COLO668 (cell line): ENCODE measurements at regions not wholly inside any gene's neighbourhood (a gene's known extent, or its start where the extent isn't known, plus 50 kb on each side); places are given as distances from the start of the nearest gene placed in this dataset.
"Not testable (repeated sequence)": the region's sequence is repeated elsewhere in the genome, so short reads cannot be mapped to it uniquely, and the experiment has no call there.

Experiments used
- DNase-seq: peaks from one replicate; lab custom pipeline; 2025; ENCODE audit not compliant: unreplicated experiment; lab: John Stamatoyannopoulos, UW

DNA sequence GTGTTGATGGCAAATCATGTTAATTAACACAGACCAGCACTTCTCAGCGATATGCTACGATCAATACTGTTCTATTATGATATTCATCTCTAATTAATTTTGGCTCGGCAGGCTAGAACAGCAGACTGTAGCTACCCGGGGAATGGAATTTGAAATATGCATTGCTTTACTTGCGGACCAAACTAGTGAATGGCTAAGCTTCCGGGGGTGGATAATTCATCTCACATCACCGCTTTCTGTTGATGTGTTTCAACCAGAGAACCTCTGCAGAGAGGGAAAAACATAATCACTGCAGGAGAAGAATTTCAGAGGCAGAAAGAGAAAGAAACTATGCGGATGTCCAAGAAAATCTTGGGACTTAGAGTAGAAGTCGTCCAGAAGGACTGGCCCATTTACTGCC, 490.9 kb downstream of the STK39 start:
- no peak for DNase-seq

DNA sequence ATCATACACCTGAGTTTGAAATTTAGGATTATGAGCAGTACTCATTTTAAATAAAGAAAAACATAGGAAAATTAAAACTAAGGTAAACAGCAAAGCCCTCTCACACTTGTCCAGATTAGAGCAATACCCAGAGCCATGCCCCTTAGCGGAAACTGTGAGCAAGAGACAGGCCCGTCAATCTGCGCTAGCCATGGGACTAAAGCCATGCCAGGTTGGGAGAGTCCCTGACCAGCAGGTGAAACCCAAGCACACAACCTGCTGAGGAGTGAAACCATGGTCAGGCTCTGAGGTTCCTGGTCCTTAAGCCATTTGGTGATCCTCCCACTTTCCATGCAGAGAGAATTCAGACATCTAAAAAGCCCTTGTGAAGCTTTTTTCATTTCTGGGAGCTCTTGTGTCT, 494.3 kb downstream of the STK39 start:
- no peak for DNase-seq

DNA sequence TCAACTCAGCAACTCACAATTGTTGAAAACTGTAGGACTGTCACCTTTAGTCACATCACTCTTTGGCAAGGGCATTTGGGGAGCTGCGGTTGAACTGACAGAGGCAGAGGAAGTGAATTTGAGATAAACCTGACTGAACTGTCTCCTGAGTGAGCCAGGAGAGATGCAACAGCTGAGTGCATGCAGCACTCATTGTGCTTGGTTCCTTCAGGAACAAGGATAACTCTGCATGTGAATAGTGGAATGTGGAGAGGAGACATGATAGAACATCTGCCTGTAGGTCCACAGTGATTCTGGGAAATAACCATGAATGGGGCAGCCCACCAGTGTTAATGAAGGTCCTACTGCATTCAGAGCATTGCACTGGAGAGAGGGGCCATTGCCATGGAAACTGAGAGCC, 494.7 kb downstream of the STK39 start:
- no peak for DNase-seq

DNA sequence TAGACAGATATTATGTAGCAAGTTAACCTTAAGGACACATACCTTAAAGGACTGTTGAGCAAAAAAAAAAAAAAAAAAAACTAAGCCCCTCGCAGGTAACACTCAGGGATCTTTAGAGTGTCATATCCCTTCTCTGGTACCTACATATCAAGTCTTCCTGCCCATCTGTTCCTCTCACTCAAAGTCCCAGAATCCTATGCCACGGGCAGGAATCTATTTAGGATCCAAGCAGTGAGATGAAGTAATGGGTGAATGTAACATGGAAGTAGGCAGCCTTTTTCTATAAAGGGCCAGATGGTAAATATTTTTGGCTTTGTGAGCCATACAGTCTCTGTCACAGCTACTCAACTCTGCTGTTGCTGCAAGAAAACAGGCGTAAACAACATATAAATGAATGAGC, 496.7 kb downstream of the STK39 start:
- no peak for DNase-seq

DNA sequence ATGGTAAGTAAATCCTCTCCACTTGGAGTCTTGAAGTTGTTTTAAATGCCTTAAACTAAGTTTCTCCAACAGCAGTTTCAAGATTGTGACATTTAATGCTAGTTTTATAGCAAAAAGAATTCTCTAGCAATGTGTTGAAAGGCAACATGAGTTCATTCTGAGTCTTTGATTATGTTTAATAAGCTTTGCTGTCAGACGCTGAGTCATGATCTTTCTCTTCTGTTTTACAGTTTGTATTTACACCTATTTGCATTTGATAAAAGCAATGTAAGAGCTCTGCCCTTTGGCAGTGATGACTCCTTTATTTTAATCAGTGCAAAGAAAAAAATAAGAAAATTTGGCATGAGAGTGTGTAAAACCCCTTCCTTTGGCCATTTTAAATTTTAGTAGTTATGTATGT, 497.7 kb downstream of the STK39 start:
- no peak for DNase-seq

DNA sequence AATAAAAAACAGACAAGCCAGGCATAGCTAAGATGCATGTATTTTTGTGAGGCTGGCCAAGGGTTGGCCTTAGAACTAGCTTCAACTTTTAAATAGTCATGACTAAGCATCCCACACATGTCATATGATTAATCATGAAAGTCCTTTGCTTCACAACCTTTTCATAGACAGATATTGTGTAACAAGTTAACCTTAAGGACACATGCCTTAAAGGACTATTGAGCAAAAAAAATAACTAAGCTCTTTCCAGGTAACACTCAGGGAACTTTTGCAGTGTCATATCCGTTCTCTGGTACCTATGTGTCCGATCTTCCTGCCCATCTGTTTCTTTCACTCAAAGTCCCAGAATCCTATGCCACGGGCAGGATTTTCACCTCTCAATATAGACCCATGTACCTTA, 498.4 kb downstream of the STK39 start:
- no peak for DNase-seq

DNA sequence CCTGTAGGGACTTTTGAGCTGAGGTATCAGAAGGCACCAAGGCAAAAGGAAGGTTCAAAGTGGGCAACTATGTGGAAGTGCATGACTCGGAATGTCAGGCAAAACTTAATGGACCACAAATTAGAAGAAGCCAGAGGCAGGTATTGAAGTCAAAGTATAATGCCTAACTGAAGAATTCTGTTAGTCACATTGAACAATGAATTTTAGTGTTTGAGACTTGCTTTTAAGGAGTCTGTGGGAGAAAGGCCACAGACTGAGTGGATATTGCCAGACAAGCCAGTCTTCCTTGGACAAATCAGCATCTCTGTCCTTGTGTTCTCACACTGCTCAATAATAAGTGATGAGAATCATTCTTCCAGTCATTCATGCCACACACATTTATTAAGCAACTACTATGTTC, 498.9 kb downstream of the STK39 start:
- DNase-seq: no peak

DNA sequence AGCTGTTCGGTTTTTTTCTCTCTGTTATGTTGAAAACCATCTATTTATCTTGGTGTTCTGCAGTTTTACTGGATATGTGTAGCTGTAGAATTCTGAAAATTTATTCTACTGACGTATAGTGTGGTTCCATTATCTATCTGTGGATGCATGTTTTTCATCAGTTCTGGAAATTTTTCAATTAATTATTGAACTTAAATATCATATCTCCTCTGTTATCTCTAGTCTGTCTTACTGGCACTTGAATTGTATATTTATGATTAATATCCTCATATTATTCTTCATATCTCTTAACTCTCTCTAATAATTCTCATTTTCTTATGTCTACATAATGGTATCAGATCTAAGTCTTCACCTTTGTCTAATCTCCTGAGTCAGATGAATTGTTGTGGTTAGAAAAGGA, 501.7 kb downstream of the STK39 start:
- no peak for DNase-seq

DNA sequence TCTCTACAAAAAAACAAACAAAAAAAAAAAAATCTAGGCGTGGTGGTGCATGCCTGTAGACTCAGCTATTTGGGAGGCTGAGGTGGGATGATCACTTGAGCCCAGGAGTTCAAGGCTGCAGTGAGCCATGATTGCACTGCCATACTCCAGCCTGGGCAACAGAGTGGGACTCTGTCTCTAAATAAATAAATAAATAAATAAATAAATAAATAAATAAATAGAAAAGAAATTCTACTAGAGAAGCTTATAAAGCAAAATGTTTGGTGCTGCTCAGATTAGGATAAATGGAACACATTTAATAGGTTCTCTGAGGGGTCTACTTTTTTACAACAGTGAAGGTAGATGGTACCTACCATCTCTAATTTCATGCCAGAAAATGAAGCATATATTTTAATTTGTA, 507.5 kb downstream of the STK39 start:
- not testable (repeated sequence) for DNase-seq

DNA sequence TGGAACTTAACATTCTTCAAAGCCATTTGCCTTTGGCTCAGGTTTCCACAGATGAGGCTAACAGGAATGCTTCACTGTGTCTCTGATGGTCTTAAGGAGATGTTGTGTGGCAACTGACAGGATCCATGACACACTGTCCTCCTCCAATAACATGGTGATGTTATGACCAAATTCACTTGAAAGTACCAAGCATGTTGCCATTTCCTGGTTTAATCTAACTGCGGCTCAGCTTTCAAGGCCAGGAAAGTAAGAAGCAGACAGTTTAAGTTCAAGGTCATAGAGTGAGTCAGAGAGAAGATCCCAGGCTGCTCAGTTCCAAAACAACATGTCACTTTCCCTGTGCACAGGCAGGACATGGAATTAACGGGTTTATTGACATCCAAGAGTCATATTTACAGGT, 513.6 kb downstream of the STK39 start:
- DNase-seq: no peak

DNA sequence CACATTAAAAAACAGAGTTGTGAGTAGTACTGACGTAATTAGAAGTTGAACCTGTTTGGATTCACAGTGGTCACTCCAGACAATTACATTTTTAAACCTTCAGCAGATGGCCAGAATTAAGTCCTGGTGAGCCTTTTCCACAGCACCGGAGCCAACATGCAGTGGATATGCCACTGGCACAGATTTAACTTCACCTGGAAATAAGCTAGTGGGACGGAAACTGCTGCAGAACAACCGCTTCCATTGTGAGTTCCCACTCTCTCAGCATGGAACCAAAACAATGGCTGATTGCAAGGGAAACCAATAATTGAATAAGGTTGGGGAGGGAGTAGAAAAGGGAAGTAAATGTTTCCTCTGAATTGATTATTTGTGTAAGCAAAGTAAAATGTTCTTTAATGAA, 515.1 kb downstream of the STK39 start:
- no peak for DNase-seq

DNA sequence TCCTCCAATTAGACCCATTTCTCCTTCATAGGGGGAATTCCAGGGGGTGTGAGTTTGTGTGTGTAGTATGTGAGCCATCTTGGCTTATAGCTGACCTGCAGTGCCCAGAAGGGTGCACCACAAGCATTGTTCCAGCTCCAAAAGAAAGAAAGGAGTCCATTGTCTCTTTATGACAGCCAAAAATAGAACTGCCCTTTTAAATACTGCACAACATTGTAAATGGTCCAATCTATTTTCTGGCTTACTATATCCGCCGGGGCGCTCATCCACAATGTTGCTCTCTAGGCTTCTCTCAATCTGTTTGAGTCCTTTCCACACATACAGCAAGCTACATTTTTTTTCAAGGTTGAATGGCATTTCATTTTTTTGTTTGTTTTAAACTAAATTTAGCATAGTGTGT, 517.5 kb downstream of the STK39 start:
- DNase-seq: no peak

DNA sequence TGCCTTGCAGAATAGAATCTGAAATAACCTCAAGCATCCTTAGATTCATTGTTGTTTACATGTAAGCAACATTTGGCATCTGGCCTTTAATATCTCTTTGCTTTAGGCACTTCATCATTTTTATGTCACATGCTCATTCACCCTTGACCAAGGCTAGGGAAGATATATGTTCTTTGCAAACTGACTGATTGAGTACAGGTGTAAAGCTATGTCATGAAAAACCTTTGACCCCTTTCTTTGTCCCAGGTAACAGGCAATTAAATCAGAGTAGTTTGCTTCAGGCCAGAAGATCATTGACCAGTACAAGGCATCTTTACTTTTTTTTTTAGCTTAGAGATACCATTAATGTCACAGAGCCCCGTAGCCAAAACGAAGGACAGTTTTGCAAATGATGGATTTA, 520.6 kb downstream of the STK39 start:
- no peak for DNase-seq

DNA sequence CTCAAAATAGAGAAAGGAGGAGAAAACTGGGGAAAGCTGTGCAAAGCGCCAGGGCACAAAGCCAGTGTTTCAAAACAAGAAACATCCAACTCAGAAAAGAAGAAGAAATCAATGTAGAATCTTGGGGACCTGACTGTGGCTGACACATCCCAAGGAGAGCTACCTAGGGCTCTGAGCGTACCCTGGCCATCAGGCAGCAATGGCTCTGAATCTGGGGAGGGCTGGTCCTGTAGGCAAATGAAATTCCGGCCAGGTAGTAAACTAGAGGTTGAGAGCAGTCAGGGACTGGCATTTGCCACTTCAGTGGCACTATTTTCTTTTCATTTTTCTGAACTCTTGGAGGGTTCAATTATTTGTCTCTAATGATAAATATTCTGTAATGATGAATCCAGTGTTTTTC, 525.8 kb downstream of the STK39 start:
- DNase-seq: no peak

DNA sequence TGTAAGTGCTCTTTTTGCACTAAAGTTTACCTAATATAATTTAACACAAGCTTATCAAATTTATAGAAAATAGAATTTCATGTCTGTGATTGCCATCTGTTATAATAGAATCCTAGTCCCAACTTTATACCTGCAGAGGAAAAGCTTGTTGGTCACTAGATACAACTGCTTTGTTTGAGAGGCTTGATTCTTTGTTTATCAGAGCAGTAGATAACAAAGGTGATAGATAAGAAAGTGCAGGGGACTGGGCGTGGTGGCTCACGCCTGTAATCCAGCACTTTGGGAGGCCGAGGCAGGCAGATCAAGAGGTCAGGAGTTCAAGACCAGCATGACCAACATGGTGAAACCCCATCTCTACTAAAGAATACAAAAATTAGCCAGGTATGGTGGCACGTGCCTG, 528.0 kb downstream of the STK39 start:
- no peak for DNase-seq

DNA sequence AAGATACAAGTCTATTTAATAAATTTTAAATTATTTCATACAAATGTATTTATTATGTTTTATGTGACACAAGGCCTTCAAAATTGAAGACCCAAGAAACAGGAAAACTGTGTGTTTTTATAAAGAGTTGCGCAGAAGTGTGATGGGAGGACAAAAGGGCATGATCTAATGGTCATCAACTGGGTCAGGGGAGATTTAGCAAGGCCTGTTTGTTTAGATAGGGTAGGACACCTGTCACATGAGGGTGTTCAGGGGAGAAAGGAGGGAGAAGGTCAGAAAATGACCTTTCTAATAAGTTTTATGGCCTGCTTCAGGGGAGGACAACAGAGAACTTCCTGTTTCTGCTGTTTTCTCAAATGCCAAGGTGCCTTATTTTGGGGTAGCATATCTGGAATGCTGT, 528.8 kb downstream of the STK39 start:
- no peak for DNase-seq

DNA sequence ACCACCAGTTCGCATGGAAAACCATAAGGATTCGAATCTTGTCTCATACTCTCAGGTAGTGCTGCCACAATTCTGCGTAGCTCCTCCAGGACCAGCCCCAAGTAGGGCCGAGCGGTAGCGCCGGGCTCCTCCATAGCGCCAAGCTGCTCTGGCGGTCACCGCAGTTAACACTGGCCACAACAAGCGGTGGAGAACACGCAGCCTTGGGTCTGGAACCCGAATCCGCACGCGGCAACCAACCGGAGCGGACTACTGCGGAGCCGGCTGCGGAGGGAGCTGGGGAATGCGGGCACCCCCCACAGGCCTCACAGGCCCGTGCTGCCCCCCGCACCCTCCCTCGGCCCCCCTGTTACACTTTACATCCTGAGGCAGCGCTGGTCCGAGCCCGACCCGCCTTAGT, 531.5 kb downstream of the STK39 start:
- DNase-seq: no peak

DNA sequence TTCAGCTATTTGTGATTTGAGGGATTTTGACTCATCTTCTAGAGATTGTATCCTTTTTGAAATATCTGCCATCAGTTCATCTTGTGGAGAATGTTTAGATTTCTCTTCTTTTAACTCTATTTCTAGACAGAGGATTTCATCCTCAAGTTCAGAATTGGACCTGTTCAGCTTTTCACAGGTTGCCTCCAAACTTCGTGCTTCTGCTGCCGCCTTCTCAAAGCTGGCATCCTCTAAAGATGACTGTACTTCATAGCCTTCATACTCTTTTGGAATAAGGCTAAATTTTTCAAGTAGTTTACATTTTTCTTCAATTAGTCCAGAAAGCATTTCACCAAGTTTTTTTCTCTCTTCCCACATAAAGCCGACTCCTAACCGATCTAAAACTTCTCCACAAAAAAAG, 531.9 kb downstream of the STK39 start:
- not testable (repeated sequence) for DNase-seq

DNA sequence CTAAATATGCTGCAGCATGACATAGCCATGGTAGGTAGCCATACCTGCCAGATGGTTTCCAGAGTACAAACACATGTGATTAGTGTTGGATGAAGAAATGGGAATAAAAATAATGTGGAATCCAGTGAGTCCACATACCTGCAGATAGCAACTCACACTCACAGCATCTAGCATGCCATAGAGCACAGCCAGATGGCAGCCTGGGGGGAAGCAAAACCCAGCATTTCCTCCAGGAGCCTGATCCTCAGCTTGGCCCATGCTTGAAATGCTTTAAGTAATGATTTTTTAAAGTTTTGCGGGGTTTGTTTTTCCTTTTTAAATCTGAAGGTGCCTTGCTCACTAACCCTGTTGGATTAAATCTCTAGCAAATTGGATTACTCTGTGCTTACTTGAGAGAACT, 535.1 kb downstream of the STK39 start:
- DNase-seq: no peak

DNA sequence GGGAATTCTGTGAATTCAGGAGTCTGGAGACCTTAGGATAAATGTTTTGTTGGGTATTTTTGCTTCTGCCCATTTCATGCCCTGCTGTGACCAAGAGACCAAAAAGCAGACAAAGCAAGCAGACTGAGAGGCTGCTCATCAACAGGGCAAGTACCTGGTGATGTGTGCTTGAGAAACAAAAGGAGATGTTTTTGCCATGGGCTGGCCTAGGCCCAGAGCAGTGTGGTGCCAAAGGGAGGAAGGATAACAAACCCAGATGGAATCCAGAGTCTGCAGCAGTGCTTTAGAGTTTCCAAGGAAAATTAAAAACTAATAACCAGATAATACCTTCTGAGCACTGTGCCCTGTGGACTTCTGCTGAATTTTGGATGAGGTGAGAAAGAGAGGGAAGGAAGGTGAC, 538.4 kb downstream of the STK39 start:
- DNase-seq: no peak

DNA sequence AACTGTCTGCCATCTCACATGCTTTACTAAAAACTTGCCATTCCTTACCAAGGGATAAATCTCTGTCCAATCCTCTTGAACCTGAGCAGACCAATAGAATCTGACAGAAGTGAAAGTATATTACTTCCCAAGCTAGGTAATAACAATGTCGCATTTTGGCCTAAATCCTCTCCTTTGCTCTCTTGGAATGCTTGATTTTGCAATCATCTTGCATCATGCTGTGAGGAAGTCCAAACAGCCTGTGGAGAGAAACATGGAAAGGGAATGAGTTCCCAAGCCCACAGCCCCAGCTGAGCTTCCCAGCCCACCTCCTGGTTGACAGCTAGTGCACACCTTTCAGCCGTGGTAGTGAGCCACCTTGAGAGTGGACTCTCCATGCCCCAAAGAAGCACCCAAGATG, 540.6 kb downstream of the STK39 start:
- no peak for DNase-seq

DNA sequence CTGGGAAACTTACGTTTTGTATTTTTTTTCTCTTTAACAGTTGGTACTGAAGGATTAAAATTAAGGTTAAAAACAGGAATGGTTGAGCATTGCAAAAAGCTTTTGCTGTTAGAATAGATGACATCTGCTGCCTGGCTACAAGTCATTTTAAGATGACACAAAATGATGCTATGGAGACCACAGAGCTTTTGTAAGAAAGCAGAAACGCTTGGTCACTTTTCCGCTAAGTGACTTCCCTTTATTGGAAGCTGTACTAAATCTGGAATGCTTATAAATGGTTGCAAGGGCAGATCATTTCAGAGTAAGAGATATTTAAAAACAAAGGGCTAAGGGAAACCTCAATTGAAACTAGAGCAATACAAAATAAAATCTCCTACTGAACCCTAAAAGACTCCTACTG, 544.0 kb downstream of the STK39 start:
- no peak for DNase-seq

DNA sequence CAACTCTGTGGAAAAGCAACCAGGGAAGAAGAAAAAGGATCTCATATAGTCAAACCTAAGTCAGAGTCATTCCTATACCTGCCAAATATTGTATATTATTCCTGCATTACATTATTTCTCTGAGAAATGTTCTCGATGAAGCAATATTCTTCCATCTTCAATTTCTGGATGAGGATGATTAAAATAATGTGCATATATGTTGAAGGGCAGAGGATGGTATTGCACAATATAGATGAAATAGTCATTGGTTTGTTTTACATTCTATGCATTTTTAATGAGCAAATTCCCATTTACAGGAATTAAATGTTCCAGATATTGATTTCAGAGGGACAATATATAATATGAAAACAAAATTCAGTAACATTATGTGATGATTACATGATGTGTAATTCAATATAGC, 545.2 kb downstream of the STK39 start:
- DNase-seq: no peak

DNA sequence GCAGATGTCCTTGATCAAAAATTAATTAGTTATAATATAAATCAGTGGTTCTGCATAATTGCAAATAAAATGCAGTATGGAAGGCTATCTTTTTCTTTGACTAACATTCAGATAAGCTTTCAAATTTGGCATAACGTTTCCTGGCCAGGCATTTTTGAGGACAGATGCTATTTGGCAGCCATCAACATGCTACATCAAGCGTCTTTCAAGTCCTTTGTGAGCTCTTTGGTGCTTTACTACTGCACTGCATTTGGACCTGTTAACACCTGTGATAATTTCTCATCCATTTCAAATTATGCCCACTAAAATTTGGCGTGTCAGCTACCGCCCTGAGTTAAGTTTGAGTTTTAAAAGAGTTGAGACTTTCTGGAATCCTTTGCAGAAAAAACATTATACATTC, 545.7 kb downstream of the STK39 start:
- DNase-seq: no peak
